ENCODE measurements at regions not wholly inside any gene's neighbourhood (a gene's known extent, or its start where the extent isn't known, plus 50 kb on each side); places are given as distances from the start of the nearest gene placed in this dataset.

DNA sequence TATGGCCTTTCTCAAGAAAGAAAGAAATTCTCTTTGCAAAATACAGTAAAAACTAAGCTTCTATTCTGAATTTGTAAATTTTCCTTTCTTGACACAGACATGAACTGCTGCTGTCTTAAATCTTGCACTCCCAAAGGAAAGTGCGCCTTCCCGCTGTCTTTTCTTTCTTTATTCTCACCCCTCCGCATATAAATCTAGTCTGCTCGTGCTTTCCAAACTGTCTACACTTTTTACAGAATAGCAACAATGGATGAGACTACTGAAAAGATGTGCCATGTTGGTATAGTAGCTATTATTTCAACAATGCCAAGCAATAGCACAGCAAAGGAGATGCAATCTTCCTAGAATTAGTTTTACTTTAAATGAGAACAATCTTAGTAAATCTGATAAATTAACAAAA is 328.8 kb upstream of the PDE3A start (continued):
- TF ChIP-seq, protein P1, sequence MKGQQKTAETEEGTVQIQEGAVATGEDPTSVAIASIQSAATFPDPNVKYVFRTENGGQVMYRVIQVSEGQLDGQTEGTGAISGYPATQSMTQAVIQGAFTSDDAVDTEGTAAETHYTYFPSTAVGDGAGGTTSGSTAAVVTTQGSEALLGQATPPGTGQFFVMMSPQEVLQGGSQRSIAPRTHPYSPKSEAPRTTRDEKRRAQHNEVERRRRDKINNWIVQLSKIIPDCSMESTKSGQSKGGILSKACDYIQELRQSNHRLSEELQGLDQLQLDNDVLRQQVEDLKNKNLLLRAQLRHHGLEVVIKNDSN (CRISPR knock-in tag; IDR thresholded peaks at IDR 0.05) = no peak
- TF ChIP-seq NR2C2 (CRISPR knock-in tag; IDR thresholded peaks at IDR 0.05) = no peak
- TF ChIP-seq, protein P2, sequence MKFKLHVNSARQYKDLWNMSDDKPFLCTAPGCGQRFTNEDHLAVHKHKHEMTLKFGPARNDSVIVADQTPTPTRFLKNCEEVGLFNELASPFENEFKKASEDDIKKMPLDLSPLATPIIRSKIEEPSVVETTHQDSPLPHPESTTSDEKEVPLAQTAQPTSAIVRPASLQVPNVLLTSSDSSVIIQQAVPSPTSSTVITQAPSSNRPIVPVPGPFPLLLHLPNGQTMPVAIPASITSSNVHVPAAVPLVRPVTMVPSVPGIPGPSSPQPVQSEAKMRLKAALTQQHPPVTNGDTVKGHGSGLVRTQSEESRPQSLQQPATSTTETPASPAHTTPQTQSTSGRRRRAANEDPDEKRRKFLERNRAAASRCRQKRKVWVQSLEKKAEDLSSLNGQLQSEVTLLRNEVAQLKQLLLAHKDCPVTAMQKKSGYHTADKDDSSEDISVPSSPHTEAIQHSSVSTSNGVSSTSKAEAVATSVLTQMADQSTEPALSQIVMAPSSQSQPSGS (CRISPR knock-in tag; IDR thresholded peaks at IDR 0.05; ENCODE audit: borderline replicate concordance, low read depth) = no peak

DNA sequence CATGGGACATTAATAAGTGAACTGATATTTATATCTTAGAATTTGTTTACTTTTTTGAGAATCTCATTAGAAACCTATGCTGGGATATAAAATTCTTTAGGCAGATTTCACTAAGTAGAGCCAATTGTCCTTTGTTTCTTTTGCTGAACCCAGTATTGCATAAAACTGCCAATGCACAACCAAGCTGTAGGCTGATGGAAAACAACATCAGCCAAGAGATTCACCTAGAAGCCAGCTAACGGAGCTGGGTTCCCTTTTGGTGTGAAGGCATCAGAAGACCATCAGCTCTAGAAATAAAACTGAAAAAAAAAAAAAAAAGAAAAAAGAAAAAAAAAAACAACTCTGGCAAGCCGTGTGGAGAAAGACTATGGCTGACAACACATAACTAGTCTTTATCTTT is 328.2 kb upstream of the PDE3A start:
- no peak overlapping the region for H3K4me3 Mint-ChIP-seq
- H3K4me1 Mint-ChIP-seq = peaks cover 8% of the 10 kb centered on the region
- H3K9me3 Mint-ChIP-seq = no peaks in the 10 kb centered on the region
- TF ChIP-seq, protein P3, sequence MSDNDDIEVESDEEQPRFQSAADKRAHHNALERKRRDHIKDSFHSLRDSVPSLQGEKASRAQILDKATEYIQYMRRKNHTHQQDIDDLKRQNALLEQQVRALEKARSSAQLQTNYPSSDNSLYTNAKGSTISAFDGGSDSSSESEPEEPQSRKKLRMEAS (CRISPR knock-in tag; IDR thresholded peaks at IDR 0.05) = no peak
- TF ChIP-seq, protein P4, sequence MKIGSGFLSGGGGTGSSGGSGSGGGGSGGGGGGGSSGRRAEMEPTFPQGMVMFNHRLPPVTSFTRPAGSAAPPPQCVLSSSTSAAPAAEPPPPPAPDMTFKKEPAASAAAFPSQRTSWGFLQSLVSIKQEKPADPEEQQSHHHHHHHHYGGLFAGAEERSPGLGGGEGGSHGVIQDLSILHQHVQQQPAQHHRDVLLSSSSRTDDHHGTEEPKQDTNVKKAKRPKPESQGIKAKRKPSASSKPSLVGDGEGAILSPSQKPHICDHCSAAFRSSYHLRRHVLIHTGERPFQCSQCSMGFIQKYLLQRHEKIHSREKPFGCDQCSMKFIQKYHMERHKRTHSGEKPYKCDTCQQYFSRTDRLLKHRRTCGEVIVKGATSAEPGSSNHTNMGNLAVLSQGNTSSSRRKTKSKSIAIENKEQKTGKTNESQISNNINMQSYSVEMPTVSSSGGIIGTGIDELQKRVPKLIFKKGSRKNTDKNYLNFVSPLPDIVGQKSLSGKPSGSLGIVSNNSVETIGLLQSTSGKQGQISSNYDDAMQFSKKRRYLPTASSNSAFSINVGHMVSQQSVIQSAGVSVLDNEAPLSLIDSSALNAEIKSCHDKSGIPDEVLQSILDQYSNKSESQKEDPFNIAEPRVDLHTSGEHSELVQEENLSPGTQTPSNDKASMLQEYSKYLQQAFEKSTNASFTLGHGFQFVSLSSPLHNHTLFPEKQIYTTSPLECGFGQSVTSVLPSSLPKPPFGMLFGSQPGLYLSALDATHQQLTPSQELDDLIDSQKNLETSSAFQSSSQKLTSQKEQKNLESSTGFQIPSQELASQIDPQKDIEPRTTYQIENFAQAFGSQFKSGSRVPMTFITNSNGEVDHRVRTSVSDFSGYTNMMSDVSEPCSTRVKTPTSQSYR (CRISPR knock-in tag; IDR thresholded peaks at IDR 0.05) = no peak
- TF ChIP-seq, protein P5, sequence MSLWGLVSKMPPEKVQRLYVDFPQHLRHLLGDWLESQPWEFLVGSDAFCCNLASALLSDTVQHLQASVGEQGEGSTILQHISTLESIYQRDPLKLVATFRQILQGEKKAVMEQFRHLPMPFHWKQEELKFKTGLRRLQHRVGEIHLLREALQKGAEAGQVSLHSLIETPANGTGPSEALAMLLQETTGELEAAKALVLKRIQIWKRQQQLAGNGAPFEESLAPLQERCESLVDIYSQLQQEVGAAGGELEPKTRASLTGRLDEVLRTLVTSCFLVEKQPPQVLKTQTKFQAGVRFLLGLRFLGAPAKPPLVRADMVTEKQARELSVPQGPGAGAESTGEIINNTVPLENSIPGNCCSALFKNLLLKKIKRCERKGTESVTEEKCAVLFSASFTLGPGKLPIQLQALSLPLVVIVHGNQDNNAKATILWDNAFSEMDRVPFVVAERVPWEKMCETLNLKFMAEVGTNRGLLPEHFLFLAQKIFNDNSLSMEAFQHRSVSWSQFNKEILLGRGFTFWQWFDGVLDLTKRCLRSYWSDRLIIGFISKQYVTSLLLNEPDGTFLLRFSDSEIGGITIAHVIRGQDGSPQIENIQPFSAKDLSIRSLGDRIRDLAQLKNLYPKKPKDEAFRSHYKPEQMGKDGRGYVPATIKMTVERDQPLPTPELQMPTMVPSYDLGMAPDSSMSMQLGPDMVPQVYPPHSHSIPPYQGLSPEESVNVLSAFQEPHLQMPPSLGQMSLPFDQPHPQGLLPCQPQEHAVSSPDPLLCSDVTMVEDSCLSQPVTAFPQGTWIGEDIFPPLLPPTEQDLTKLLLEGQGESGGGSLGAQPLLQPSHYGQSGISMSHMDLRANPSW (CRISPR knock-in tag; conservative IDR thresholded peaks at IDR 0.05; ENCODE audit: low read depth) = no peak
- TF ChIP-seq, protein P6, sequence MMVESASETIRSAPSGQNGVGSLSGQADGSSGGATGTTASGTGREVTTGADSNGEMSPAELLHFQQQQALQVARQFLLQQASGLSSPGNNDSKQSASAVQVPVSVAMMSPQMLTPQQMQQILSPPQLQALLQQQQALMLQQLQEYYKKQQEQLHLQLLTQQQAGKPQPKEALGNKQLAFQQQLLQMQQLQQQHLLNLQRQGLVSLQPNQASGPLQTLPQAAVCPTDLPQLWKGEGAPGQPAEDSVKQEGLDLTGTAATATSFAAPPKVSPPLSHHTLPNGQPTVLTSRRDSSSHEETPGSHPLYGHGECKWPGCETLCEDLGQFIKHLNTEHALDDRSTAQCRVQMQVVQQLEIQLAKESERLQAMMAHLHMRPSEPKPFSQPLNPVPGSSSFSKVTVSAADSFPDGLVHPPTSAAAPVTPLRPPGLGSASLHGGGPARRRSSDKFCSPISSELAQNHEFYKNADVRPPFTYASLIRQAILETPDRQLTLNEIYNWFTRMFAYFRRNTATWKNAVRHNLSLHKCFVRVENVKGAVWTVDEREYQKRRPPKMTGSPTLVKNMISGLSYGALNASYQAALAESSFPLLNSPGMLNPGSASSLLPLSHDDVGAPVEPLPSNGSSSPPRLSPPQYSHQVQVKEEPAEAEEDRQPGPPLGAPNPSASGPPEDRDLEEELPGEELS (CRISPR knock-in tag; IDR thresholded peaks at IDR 0.05) = no peak
- no peak for TF ChIP-seq CBFB (CRISPR knock-in tag; IDR thresholded peaks at IDR 0.05; ENCODE audit: low read depth)
- TF ChIP-seq SOX15 (CRISPR knock-in tag; IDR thresholded peaks at IDR 0.05) = no peak
- TF ChIP-seq ATF1 (CRISPR knock-in tag; IDR thresholded peaks at IDR 0.05) = no peak
- no peak for TF ChIP-seq TCF7 (CRISPR knock-in tag; IDR thresholded peaks at IDR 0.05; ENCODE audit: low read depth)
- TF ChIP-seq ZNF317 (CRISPR knock-in tag; IDR thresholded peaks at IDR 0.05; ENCODE audit: borderline replicate concordance, low read depth) = no peak
- no peak for TF ChIP-seq RORB (CRISPR knock-in tag; IDR thresholded peaks at IDR 0.05)
- no peak for TF ChIP-seq ZNF219 (CRISPR knock-in tag; IDR thresholded peaks at IDR 0.05; ENCODE audit: borderline replicate concordance)
- no peak for TF ChIP-seq ZNF423 (CRISPR knock-in tag; IDR thresholded peaks at IDR 0.05)
- TF ChIP-seq, protein P7, sequence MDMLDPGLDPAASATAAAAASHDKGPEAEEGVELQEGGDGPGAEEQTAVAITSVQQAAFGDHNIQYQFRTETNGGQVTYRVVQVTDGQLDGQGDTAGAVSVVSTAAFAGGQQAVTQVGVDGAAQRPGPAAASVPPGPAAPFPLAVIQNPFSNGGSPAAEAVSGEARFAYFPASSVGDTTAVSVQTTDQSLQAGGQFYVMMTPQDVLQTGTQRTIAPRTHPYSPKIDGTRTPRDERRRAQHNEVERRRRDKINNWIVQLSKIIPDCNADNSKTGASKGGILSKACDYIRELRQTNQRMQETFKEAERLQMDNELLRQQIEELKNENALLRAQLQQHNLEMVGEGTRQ (CRISPR knock-in tag; IDR thresholded peaks at IDR 0.05) = no peak
- TF ChIP-seq, protein P8, sequence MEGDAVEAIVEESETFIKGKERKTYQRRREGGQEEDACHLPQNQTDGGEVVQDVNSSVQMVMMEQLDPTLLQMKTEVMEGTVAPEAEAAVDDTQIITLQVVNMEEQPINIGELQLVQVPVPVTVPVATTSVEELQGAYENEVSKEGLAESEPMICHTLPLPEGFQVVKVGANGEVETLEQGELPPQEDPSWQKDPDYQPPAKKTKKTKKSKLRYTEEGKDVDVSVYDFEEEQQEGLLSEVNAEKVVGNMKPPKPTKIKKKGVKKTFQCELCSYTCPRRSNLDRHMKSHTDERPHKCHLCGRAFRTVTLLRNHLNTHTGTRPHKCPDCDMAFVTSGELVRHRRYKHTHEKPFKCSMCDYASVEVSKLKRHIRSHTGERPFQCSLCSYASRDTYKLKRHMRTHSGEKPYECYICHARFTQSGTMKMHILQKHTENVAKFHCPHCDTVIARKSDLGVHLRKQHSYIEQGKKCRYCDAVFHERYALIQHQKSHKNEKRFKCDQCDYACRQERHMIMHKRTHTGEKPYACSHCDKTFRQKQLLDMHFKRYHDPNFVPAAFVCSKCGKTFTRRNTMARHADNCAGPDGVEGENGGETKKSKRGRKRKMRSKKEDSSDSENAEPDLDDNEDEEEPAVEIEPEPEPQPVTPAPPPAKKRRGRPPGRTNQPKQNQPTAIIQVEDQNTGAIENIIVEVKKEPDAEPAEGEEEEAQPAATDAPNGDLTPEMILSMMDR (IDR thresholded peaks at IDR 0.05) = no peak
- no peak for TF ChIP-seq JAZF1 (CRISPR knock-in tag; IDR thresholded peaks at IDR 0.05)
- TF ChIP-seq ZNF263 (CRISPR knock-in tag; IDR thresholded peaks at IDR 0.05; ENCODE audit: low read depth) = no peak
- POLR2A ChIA-PET = no interaction called here
- no peak overlapping the region for H3K27ac Mint-ChIP-seq
- no peak for DNase-seq (ENCODE audit: low spot score)
- no peaks in the 10 kb centered on the region for H3K27me3 Mint-ChIP-seq (ENCODE audit: low read depth)
- H3K36me3 Mint-ChIP-seq = no peaks in the 10 kb centered on the region
- no peak for ATAC-seq
- CTCF ChIA-PET = interaction anchor here (0.6 kb wide), 1 partner anchor 641 kb away, joined by 4 read pairs; no protein-coding TSS in a partner anchor
